ENCODE measurements at regions not wholly inside any gene's neighbourhood (a gene's known extent, or its start where the extent isn't known, plus 50 kb on each side); places are given as distances from the start of the nearest gene placed in this dataset.
A peak's percentile ranks its signal among the peaks of the same experiment; 100 is the strongest.
"Not testable (repeated sequence)": the region's sequence is repeated elsewhere in the genome, so short reads cannot be mapped to it uniquely, and the experiment has no call there.

GRCh38 chr11:87878373-87878825 lies 296.8 kb downstream of the RAB38 start:
- peak; percentile 75 for DNase-seq (ENCODE audit: low spot score)

GRCh38 chr11:87871056-87871455 lies 304.2 kb downstream of the RAB38 start:
- DNase-seq (ENCODE audit: low spot score): no peak

- peak; percentile 61 for DNase-seq (ENCODE audit: low spot score)
Measured at GRCh38 chr11:87870086-87870485, 305.2 kb downstream of the RAB38 start.

- DNase-seq (ENCODE audit: low spot score): no peak
Measured at GRCh38 chr11:87866951-87867350, 308.3 kb downstream of the RAB38 start.

GRCh38 chr11:87861030-87861429 lies 314.2 kb downstream of the RAB38 start:
- DNase-seq (ENCODE audit: low spot score): no peak

GRCh38 chr11:87859636-87860035 lies 315.6 kb downstream of the RAB38 start:
- DNase-seq (ENCODE audit: low spot score): peak; percentile 38

- no peak for DNase-seq (ENCODE audit: low spot score)
Measured at GRCh38 chr11:87851827-87852226, 323.4 kb downstream of the RAB38 start.

GRCh38 chr11:87851234-87851633 lies 324.0 kb downstream of the RAB38 start:
- peak; percentile 11 for DNase-seq (ENCODE audit: low spot score)

- DNase-seq (ENCODE audit: low spot score): no peak
Measured at GRCh38 chr11:87849216-87849615, 326.0 kb downstream of the RAB38 start.

- DNase-seq (ENCODE audit: low spot score): no peak
Measured at GRCh38 chr11:87840786-87841185, 334.5 kb downstream of the RAB38 start.

GRCh38 chr11:87832211-87832610 lies 343.0 kb downstream of the RAB38 start:
- peak; percentile 17 for DNase-seq (ENCODE audit: low spot score)

- no peak for DNase-seq (ENCODE audit: low spot score)
Measured at GRCh38 chr11:87820011-87820410, 355.2 kb downstream of the RAB38 start.

GRCh38 chr11:87819151-87819550 lies 356.1 kb downstream of the RAB38 start:
- peak; percentile 53 for DNase-seq (ENCODE audit: low spot score)

- peak; percentile 68 for DNase-seq (ENCODE audit: low spot score)
Measured at GRCh38 chr11:87812571-87813365, 362.5 kb downstream of the RAB38 start.

GRCh38 chr11:87810486-87810885 lies 364.8 kb downstream of the RAB38 start:
- no peak for DNase-seq (ENCODE audit: low spot score)

GRCh38 chr11:87809256-87809655 lies 366.0 kb downstream of the RAB38 start:
- no peak for DNase-seq (ENCODE audit: low spot score)

- DNase-seq (ENCODE audit: low spot score): no peak
Measured at GRCh38 chr11:87804176-87804575, 371.1 kb downstream of the RAB38 start.

- DNase-seq (ENCODE audit: low spot score): no peak
Measured at GRCh38 chr11:87803748-87804147, 371.5 kb downstream of the RAB38 start.

GRCh38 chr11:87784862-87785261 lies 390.4 kb downstream of the RAB38 start:
- not testable (repeated sequence) for DNase-seq (ENCODE audit: low spot score)

GRCh38 chr11:87780068-87780413 lies 395.2 kb downstream of the RAB38 start:
- DNase-seq (ENCODE audit: low spot score): no peak

GRCh38 chr11:87779276-87780067 lies 395.8 kb downstream of the RAB38 start:
- DNase-seq (ENCODE audit: low spot score): peak; percentile 25

- no peak for DNase-seq (ENCODE audit: low spot score)
Measured at GRCh38 chr11:87778357-87778756, 396.9 kb downstream of the RAB38 start.

- DNase-seq (ENCODE audit: low spot score): no peak
Measured at GRCh38 chr11:87775036-87775435, 400.2 kb downstream of the RAB38 start.

Data from umbilical cord (tissue), 1 donor.